K562 (cell line): ENCODE measurements at regions not wholly inside any gene's neighbourhood (a gene's known extent, or its start where the extent isn't known, plus 50 kb on each side); places are given as distances from the start of the nearest gene placed in this dataset.

Experiments used
- ATAC-seq: fragments of 200-7000 bp; cut with Tn5 transposase; 3 replicates; pipeline ENCODE4 v1.9.1; 2020; ENCODE audit warnings: moderate library complexity
- BruUV-seq: library from RNA; stranded (reverse); fragments of 400-500 nt; replicated peaks from 2 replicates; lab custom pipeline; 2021; lab: Mats Ljungman, UMichigan
- CTCF ChIA-PET: fragments of 300-600 bp; formaldehyde crosslinking; extraction: SDS; loops from one replicate; lab custom pipeline; 2021; ENCODE audit warnings: low intra/inter-chr PET ratio; lab: Yijun Ruan, JAX
- POLR2A ChIA-PET: fragments of 300-600, 350-650 bp; sonication (Branson Sonifier 250); formaldehyde crosslinking; extraction: SDS; loops from one replicate; lab custom pipeline; 2021; ENCODE audit warnings: antibody characterized with exemption, inconsistent platforms; lab: Yijun Ruan, JAX
- DNase-seq, 4 experiments: peaks; one replicate each; pipeline versions ENCODE4 v3.0.0 to v3.0.0-alpha.2; 2011 to 2018; ENCODE audit warnings: low spot score in 3 of 4, mixed read lengths in 3 of 4; ENCODE audit errors: extremely low read depth in 1 of 4
- FAIRE-seq: peaks from 2 replicates; lab custom pipeline; 2011; peaks lifted over from hg19 to GRCh38; lab: Jason Lieb, UNC
- H2AFZ ChIP-seq: 2 replicates; pipeline ENCODE4 v1.6.0; 2011; ENCODE audit warnings: low read depth, low read length, control low read depth, inconsistent platforms
- H3K27ac ChIP-seq: fragments of 200-600 bp; 3 replicates; pipeline ENCODE4 v1.8.0; 2011; ENCODE audit warnings: low read depth, mild to moderate bottlenecking, control low read depth, inconsistent platforms, low read length, moderate library complexity, mixed read lengths; ENCODE audit errors: extremely low read depth
- H3K27me3 ChIP-seq, 2 experiments: fragments of 300-600 bp in 1 of 2; 2 replicates in 1 of 2; 3 replicates in 1 of 2; pipeline versions ENCODE4 v1.6.0 to v1.8.0; 2011; ENCODE audit warnings: inconsistent platforms in 2 of 2, low read length in 2 of 2, mild to moderate bottlenecking in 1 of 2, mixed read lengths in 1 of 2, moderate library complexity in 1 of 2; ENCODE audit not compliant: control insufficient read depth in 2 of 2, insufficient read depth in 2 of 2
- H3K36me3 ChIP-seq: fragments of 300-600 bp; 3 replicates; pipeline ENCODE4 v1.8.0; 2011; ENCODE audit warnings: mild to moderate bottlenecking, low read length, inconsistent platforms; ENCODE audit not compliant: control insufficient read depth, insufficient read depth
- H3K4me1 ChIP-seq, 2 experiments: fragments of 200-600 bp in 1 of 2; replicated peaks in 1 of 2; 2 replicates in 1 of 2; 3 replicates in 1 of 2; pipeline versions ENCODE4 v1.5.1 to v1.8.0; 2011; ENCODE audit warnings: inconsistent platforms in 2 of 2, low read length in 2 of 2, mild to moderate bottlenecking in 1 of 2, mixed read lengths in 1 of 2, moderate library complexity in 1 of 2; ENCODE audit not compliant: control insufficient read depth in 2 of 2, insufficient read depth in 2 of 2
- H3K4me2 ChIP-seq: 2 replicates; pipeline ENCODE4 v1.6.1; 2011; ENCODE audit warnings: low read length, control low read depth, inconsistent platforms, mixed read lengths; ENCODE audit not compliant: insufficient read depth
- H3K4me3 ChIP-seq: fragments of 200-600 bp; sonication (generic), shearing (Covaris generic); 2 replicates; pipeline ENCODE4 v1.5.1; 2016; ENCODE audit warnings: control low read depth, inconsistent platforms
- H3K79me2 ChIP-seq: fragments of 200-600 bp; 3 replicates; pipeline ENCODE4 v1.8.0; 2011; ENCODE audit warnings: low read length, inconsistent platforms; ENCODE audit not compliant: control insufficient read depth, insufficient read depth
- H3K9ac ChIP-seq, 2 experiments: 2 replicates each; pipeline versions ENCODE4 v1.6.0 to v1.6.1; 2011; ENCODE audit warnings: low read depth in 2 of 2, low read length in 2 of 2, control low read depth in 1 of 2, inconsistent platforms in 1 of 2, mild to moderate bottlenecking in 1 of 2, mixed read lengths in 1 of 2; ENCODE audit not compliant: insufficient read depth in 1 of 2
- H3K9me1 ChIP-seq: one replicate; pipeline ENCODE4 v1.6.0; 2011; ENCODE audit warnings: inconsistent platforms, mild to moderate bottlenecking, low read length, moderate library complexity; ENCODE audit not compliant: control insufficient read depth, insufficient read depth
- H3K9me3 ChIP-seq: replicated peaks from 2 replicates; pipeline ENCODE4 v1.5.1; 2011; ENCODE audit warnings: low read depth, low read length, inconsistent platforms; ENCODE audit not compliant: control insufficient read depth, insufficient read depth
- H4K20me1 ChIP-seq: replicated peaks from 2 replicates; pipeline ENCODE4 v1.6.1; 2011; ENCODE audit warnings: low read length, inconsistent platforms, mixed read lengths; ENCODE audit not compliant: control insufficient read depth, insufficient read depth
- ARID1B ChIP-seq: fragments of 450-650 bp; IDR thresholded peaks from 2 replicates; pipeline ENCODE4 v1.6.1; 2016; ENCODE audit warnings: antibody characterized with exemption, mild to moderate bottlenecking, inconsistent platforms
- DNMT1 ChIP-seq: fragments of 450-650 bp; IDR thresholded peaks from 2 replicates; pipeline ENCODE4 v1.6.1; 2016; ENCODE audit warnings: antibody characterized with exemption, mild to moderate bottlenecking
- E2F5 ChIP-seq: sonication (generic); formaldehyde crosslinking; IDR thresholded peaks from 2 replicates; pipeline ENCODE4 v1.8.0; 2022; ENCODE audit warnings: mild to moderate bottlenecking, missing genetic modification reagents
- HNRNPK ChIP-seq: fragments of 200-400 bp; formaldehyde crosslinking; IDR thresholded peaks from one replicate; pipeline ENCODE4 v1.6.1; 2018; ENCODE audit warnings: mild to moderate bottlenecking, low read depth, low read length; ENCODE audit not compliant: poor library complexity, severe bottlenecking
- KAT8 ChIP-seq: fragments of 450-650 bp; IDR thresholded peaks from 2 replicates; pipeline ENCODE4 v1.6.1; 2016; ENCODE audit warnings: low read depth, mild to moderate bottlenecking
- KLF13 ChIP-seq: fragments of 450-650 bp; IDR thresholded peaks from 2 replicates; pipeline ENCODE4 v1.6.1; 2016; ENCODE audit warnings: missing genetic modification characterization, low read depth, mild to moderate bottlenecking, missing compliant biosample characterization, moderate library complexity, borderline replicate concordance
- LEF1 ChIP-seq: fragments of 450-650 bp; IDR thresholded peaks from 2 replicates; pipeline ENCODE4 v1.6.1; 2016; ENCODE audit warnings: mild to moderate bottlenecking
- RBBP5 ChIP-seq: fragments of 200-600 bp; sonication (generic); IDR thresholded peaks from 2 replicates; pipeline ENCODE4 v1.6.1; 2012; ENCODE audit warnings: borderline replicate concordance, mild to moderate bottlenecking, low read length, control low read depth, inconsistent platforms; ENCODE audit not compliant: insufficient read depth, poor library complexity, severe bottlenecking
- SAFB2 ChIP-seq: fragments of 200-400 bp; formaldehyde crosslinking; IDR thresholded peaks from 2 replicates; pipeline ENCODE4 v1.6.1; 2018; ENCODE audit warnings: borderline replicate concordance, low read length, low read depth, moderate library complexity; ENCODE audit not compliant: severe bottlenecking
- TRIM28 ChIP-seq: fragments of 450-650 bp; IDR thresholded peaks from 2 replicates; pipeline ENCODE4 v1.6.1; 2017
- ZFP1 ChIP-seq: fragments of 450-650 bp; formaldehyde crosslinking; IDR thresholded peaks from 2 replicates; pipeline ENCODE4 v1.4.0; 2020; ENCODE audit warnings: mild to moderate bottlenecking, mixed read lengths
- ZNF311 ChIP-seq: fragments of 250-450 bp; sonication (Bioruptor Pico); IDR thresholded peaks from 2 replicates; pipeline ENCODE4 v1.4.0; 2020; ENCODE audit warnings: mild to moderate bottlenecking, moderate library complexity
- ZNF318 ChIP-seq, 2 experiments: fragments of 450-650 bp; IDR thresholded peaks; 2 replicates each; pipeline ENCODE4 v1.6.1; 2016; ENCODE audit warnings: mild to moderate bottlenecking in 2 of 2, borderline replicate concordance in 1 of 2, low read depth in 1 of 2, moderate library complexity in 1 of 2
- ZNF354B ChIP-seq: fragments of 250-450 bp; sonication (Bioruptor Pico); IDR thresholded peaks from 2 replicates; pipeline ENCODE4 v1.4.0; 2020
- WGBS: fragments of 100-300 bp; shearing (Covaris generic); methylation state at CpG from one replicate; pipeline ENCODE4 v1.1.6; 2016; ENCODE audit warnings: low coverage, mixed read lengths; ENCODE audit not compliant: insufficient coverage; ENCODE audit errors: missing lambda C conversion rate; 5-methylcytosine and 5-hydroxymethylcytosine counted together
- in situ Hi-C: fragments of 300-500 bp; cut with MboI; formaldehyde crosslinking; loops from 4 replicates; pipeline ENCODE4 v1.15.0; 2018; ENCODE audit warnings: inconsistent platforms, mixed read lengths
- intact Hi-C: fragments of 100-400 bp; cut with micrococcal nuclease; formaldehyde crosslinking; loops from 2 replicates; pipeline ENCODE4 v1.14.2; 2022

GRCh38 chr4:96974295-96974694 lies 1134.4 kb downstream of the PDHA2 start:
- no peak for DNase-seq
- BruUV-seq, result no TSS peak
- in situ Hi-C loops, result no loop called here
- H4K20me1 ChIP-seq, result no peaks in the 10 kb centered on the region
- H3K4me3 ChIP-seq, result no peak overlapping the region
- no peak overlapping the region for H3K27ac ChIP-seq
- no peaks in the 10 kb centered on the region for H3K36me3 ChIP-seq
- no peak for ATAC-seq
- POLR2A ChIA-PET, result no interaction called here
- H3K9me3 ChIP-seq, result no peaks in the 10 kb centered on the region
- no peaks in the 10 kb centered on the region for H3K4me1 ChIP-seq
- no peak overlapping the region for H3K4me2 ChIP-seq
- no peaks in the 10 kb centered on the region for H3K79me2 ChIP-seq
- no peak for FAIRE-seq
- WGBS, result 3% methylated on average over 2 of the region's 2 CpGs
- no peak overlapping the region for H3K9ac ChIP-seq
- intact Hi-C loops, result no loop called here
- H3K27me3 ChIP-seq, result no peaks in the 10 kb centered on the region
- CTCF ChIA-PET, result no interaction called here
- H2AFZ ChIP-seq, result no peak overlapping the region
- no peaks in the 10 kb centered on the region for H3K9me1 ChIP-seq
- TF ChIP-seq E2F5 (CRISPR knock-in tag), result no peak
- no peak for TF ChIP-seq ZNF311
- no peak for TF ChIP-seq TRIM28
- TF ChIP-seq LEF1, result no peak
- TF ChIP-seq HNRNPK, result no peak
- TF ChIP-seq KAT8, result no peak
- no peak for TF ChIP-seq SAFB2
- no peak for TF ChIP-seq DNMT1
- TF ChIP-seq ZNF318 (IDR thresholded peaks at IDR 0.05; ENCODE audit: borderline replicate concordance in 1 of 2, low read depth in 1 of 2), result no peak
- no peak for TF ChIP-seq ZFP1 (CRISPR knock-in tag)
- no peak for TF ChIP-seq ARID1B
- no peak for TF ChIP-seq ZNF354B (CRISPR knock-in tag)
- TF ChIP-seq RBBP5, result no peak
- no peak for TF ChIP-seq KLF13 (tag)
